ENCODE measurements at regions not wholly inside any gene's neighbourhood (a gene's known extent, or its start where the extent isn't known, plus 50 kb on each side); places are given as distances from the start of the nearest gene placed in this dataset.

DNA sequence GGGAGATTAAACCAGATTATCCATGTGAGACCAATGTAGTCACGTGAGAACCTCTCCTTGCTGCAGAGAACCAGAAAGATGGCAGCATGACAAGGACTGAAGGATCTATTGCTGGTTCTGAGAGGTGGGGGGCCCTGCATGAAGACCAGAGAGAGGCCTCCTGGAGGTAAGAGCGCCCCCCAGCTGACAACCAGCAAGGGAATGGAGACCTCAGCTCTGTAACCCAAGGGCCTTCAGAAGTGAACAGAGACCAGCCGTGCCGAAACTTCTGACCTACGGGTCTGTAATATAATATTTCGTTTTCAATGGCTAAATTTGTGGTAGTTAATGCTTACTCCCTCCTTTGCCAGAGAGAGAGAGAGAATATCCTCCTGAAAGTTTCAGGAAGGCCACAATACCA lies 524.1 kb upstream of the TBX3 start:
- TF ChIP-seq, protein P1, sequence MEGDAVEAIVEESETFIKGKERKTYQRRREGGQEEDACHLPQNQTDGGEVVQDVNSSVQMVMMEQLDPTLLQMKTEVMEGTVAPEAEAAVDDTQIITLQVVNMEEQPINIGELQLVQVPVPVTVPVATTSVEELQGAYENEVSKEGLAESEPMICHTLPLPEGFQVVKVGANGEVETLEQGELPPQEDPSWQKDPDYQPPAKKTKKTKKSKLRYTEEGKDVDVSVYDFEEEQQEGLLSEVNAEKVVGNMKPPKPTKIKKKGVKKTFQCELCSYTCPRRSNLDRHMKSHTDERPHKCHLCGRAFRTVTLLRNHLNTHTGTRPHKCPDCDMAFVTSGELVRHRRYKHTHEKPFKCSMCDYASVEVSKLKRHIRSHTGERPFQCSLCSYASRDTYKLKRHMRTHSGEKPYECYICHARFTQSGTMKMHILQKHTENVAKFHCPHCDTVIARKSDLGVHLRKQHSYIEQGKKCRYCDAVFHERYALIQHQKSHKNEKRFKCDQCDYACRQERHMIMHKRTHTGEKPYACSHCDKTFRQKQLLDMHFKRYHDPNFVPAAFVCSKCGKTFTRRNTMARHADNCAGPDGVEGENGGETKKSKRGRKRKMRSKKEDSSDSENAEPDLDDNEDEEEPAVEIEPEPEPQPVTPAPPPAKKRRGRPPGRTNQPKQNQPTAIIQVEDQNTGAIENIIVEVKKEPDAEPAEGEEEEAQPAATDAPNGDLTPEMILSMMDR (IDR thresholded peaks at IDR 0.05; ENCODE audit: extremely low read depth, insufficient read depth, missing control alignments): no peak
- DNase-seq (ENCODE audit: low spot score): no peak
- in situ Hi-C loops (cut with MboI; ENCODE audit: low pct_unique_long_range_greater_than_20kb, low sequenced_read_pairs, unreplicated experiment): no loop called here

DNA sequence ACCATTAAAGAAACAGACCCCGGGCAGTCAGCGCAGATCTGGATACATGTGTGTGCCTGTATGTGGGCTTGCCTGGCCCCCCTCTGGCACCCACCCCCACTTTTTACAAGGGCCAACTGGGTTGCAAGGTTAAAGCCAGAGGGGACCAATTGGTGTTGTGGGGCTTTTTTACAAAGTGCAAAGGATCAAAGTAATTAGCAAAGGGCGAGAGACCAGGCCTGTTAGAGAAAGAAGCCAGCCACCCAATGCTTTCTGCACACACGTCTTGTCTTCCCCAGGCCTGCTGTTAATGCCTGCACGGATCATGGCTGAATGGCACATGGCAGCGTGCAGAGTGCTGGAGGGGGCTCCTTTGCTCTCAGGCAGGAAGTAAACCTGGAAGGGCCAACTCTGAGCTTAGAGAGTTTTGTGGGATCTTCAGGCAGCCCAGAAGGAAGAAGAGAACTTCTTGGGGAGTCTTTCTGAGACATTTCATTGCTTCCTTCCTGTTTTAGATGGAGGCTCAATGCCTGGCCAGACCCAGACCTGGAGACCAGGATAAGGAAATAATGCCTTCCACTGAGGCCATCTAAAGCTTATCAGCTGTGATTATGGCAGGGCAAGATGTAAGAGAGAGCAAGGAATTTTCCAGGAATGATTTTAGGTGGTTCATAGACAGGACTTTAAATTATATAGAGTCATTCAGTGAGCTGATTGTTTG lies 523.4 kb upstream of the TBX3 start:
- TF ChIP-seq, protein P1 (IDR thresholded peaks at IDR 0.05; ENCODE audit: extremely low read depth, insufficient read depth, missing control alignments): no peak
- DNase-seq (ENCODE audit: low spot score): no peak
- in situ Hi-C loops (cut with MboI; ENCODE audit: low pct_unique_long_range_greater_than_20kb, low sequenced_read_pairs, unreplicated experiment): no loop called here

DNA sequence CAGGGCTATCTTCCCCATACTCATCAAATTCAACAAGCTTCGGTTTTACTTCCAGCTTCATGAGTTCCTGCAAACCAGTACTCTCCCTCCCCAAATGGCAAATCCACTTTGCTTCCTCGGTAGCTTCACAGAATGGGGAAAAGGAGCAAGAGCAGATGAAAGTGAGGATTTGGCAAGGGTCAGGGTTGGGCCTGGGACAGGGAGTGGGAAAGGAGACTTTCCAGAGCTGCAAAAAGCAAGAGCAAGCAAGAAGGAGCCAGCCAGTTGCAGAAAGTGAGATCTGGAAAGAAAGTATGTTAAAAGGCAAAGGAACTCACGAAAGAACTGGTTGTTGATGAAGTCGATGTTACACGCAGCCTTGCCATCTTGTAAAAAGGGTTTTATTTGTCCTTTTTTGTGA lies 522.8 kb upstream of the TBX3 start:
- DNase-seq (ENCODE audit: low spot score): no peak
- TF ChIP-seq, protein P1 (IDR thresholded peaks at IDR 0.05; ENCODE audit: extremely low read depth, insufficient read depth, missing control alignments): no peak
- in situ Hi-C loops (cut with MboI; ENCODE audit: low pct_unique_long_range_greater_than_20kb, low sequenced_read_pairs, unreplicated experiment): no loop called here

DNA sequence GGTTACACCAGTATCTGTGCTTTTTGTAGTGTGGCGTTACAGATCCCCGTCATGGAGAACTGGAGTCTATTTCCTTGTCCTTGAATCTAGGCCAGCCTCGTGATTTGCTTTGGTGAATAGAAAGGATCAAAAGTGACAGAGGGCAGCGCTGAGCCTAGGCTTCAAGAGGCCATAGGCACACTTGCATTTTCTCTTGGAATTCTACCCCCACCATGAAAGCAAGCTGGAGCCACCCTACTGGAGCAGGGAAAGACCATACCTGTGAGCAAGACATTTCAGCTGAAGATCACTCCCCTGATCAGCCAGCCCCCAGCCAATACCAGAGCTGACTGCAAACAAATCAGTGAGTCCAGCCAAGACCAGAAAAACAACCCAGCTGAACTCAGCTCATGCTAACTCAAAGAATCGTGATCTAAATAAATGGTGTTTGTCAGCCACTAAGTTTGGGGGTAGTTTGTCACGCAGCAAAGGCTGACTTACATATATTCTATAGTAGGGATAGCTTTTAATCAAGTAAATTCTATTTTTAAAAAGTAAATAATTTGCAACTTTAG lies 521.9 kb upstream of the TBX3 start:
- no peak for DNase-seq (ENCODE audit: low spot score)
- in situ Hi-C loops (cut with MboI; ENCODE audit: low pct_unique_long_range_greater_than_20kb, low sequenced_read_pairs, unreplicated experiment): no loop called here
- TF ChIP-seq, protein P1 (IDR thresholded peaks at IDR 0.05; ENCODE audit: extremely low read depth, insufficient read depth, missing control alignments): no peak

DNA sequence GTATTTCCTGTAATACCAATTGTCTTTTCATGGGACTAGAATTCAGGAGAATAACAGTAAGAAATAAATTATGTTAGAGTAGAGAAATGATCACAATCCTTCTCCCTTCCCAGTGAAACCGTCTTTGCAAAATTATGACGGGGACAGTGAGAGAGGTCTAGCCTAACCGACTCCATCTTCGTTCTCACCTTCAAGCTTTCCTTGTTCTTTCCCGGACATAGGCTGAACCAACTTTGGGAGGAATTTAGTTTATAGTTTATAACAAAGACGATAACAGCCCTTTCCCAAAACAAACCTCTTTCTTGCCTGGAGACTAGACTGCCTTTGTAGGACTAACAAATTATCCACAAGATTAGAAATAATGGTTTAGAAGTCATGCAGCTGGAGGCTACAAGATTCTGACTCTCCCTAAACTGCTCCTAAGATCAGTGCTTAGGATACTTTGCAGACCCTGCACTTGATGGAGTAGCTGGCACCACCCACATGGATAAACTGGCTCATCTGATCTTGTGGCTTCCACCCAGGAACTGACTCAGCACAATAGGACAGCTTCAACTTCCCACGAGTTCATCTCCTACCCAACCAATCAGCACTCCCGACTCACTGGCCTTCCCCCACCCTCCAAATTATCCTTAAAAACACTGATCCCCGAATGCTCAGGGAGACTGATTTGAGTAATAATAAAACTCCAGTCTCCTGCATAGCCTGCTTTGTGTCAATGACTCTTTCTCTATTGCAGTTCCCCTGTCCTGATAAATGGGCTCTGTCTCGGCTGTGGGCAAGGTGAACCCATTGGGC lies 521.2 kb upstream of the TBX3 start:
- in situ Hi-C loops (cut with MboI; ENCODE audit: low pct_unique_long_range_greater_than_20kb, low sequenced_read_pairs, unreplicated experiment): no loop called here
- TF ChIP-seq, protein P1 (IDR thresholded peaks at IDR 0.05; ENCODE audit: extremely low read depth, insufficient read depth, missing control alignments): no peak
- no peak for DNase-seq (ENCODE audit: low spot score)

DNA sequence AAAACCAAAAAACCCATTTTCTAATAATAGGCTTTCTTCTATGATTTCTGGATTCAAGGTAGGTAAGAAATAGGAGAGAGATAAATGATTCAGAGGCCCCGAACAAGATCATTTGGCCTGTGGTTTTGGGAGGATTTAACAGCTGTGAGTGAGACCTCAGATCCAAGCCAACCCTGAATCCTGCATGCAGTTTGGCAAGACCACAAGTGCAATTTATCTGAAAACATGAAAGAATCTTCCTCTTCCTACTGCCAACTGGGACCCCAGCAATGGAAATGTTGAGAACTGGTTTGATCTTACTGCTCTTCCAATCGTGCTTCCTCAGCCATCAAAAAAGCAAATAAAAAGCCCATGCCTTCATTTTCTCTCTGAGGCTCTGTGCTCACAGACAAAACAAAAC lies 519.7 kb upstream of the TBX3 start:
- TF ChIP-seq, protein P1 (IDR thresholded peaks at IDR 0.05; ENCODE audit: extremely low read depth, insufficient read depth, missing control alignments): no peak
- in situ Hi-C loops (cut with MboI; ENCODE audit: low pct_unique_long_range_greater_than_20kb, low sequenced_read_pairs, unreplicated experiment): no loop called here
- no peak for DNase-seq (ENCODE audit: low spot score)

Data from GM13977 (cell line).